HEK293 (cell line): ENCODE measurements at regions not wholly inside any gene's neighbourhood (a gene's known extent, or its start where the extent isn't known, plus 50 kb on each side); places are given as distances from the start of the nearest gene placed in this dataset.

Experiments used
- AEBP2 ChIP-seq: fragments of 450-650 bp; formaldehyde crosslinking; IDR thresholded peaks from 2 replicates; pipeline ENCODE4 v1.5.1; 2016; ENCODE audit warnings: missing biosample characterization, missing genetic modification characterization, borderline replicate concordance
- ZBTB49 ChIP-seq: fragments of 450-650 bp; formaldehyde crosslinking; IDR thresholded peaks from 2 replicates; pipeline ENCODE4 v1.5.1; 2016; ENCODE audit warnings: missing biosample characterization, missing genetic modification characterization, low read depth
- TF ChIP-seq, protein P1 (sequence below): fragments of 450-650 bp; formaldehyde crosslinking; IDR thresholded peaks from 2 replicates; pipeline ENCODE4 v1.5.1; 2016; ENCODE audit warnings: missing biosample characterization, missing genetic modification characterization

DNA sequence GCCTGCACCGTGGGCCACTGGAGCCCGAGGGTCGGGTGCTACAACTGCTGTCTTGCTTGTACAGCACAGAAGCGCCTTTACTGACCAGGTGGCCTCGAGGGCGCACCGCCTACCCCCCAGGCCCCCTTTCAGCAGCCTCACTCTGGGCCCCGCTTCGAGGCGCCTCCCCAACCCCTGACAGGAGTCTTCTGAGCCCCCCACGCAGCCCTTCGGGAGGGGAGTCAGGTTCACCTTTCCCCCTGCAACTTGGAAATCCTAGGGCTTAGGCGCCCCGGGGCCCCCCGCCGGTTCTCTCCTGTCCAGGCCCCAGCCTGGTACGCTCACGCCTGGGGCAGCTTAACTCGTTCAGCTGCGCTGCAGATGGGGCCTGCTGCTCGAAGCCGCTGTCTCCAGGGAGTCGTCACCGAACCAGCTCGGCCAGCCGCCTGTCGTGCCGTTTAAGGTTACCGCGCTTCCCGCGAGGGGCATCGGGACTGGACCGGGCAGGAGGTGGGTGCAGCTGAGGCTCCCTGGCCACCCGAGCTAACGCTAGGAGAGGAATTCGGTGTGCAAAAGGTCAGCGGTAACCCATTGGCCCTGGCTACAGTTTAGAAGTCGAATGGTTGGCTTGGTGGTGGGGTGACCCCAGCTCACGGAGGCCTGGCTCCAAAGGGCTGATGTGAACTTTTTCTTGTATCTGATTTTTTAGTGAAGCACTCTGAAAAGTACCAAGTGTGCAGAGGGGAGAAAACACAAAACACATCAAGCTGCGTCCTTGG, 58.9 kb upstream of the BCOR start:
- TF ChIP-seq AEBP2 (tag by site-specific recombination) (no peak), ZBTB49 (tag by site-specific recombination) (no peak)
- TF ChIP-seq, protein P1, sequence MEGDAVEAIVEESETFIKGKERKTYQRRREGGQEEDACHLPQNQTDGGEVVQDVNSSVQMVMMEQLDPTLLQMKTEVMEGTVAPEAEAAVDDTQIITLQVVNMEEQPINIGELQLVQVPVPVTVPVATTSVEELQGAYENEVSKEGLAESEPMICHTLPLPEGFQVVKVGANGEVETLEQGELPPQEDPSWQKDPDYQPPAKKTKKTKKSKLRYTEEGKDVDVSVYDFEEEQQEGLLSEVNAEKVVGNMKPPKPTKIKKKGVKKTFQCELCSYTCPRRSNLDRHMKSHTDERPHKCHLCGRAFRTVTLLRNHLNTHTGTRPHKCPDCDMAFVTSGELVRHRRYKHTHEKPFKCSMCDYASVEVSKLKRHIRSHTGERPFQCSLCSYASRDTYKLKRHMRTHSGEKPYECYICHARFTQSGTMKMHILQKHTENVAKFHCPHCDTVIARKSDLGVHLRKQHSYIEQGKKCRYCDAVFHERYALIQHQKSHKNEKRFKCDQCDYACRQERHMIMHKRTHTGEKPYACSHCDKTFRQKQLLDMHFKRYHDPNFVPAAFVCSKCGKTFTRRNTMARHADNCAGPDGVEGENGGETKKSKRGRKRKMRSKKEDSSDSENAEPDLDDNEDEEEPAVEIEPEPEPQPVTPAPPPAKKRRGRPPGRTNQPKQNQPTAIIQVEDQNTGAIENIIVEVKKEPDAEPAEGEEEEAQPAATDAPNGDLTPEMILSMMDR: no peak
